H7 (cell line): ENCODE measurements at regions not wholly inside any gene's neighbourhood (a gene's known extent, or its start where the extent isn't known, plus 50 kb on each side); places are given as distances from the start of the nearest gene placed in this dataset.

Source experiments
- DNase-seq: peaks from one replicate; pipeline ENCODE4 v3.0.0; 2012
- H3K27me3 ChIP-seq: 2 replicates; pipeline ENCODE4 v1.6.0; 2011; ENCODE audit warnings: mild to moderate bottlenecking, low read length; ENCODE audit not compliant: control insufficient read depth, insufficient read depth
- H3K36me3 ChIP-seq: replicated peaks from 2 replicates; pipeline ENCODE4 v1.5.1; 2011; ENCODE audit warnings: low read length; ENCODE audit not compliant: control insufficient read depth, insufficient read depth
- H3K4me3 ChIP-seq: 2 replicates; pipeline ENCODE4 v1.5.1; 2011; ENCODE audit warnings: low read depth, mild to moderate bottlenecking, control low read depth, low read length, moderate library complexity; ENCODE audit not compliant: insufficient read depth

GRCh38 chr2:84214455-84214854 is 244.6 kb downstream of the SUCLG1 start:
- no peaks in the 10 kb centered on the region for H3K27me3 ChIP-seq
- no peak for DNase-seq
- no peak overlapping the region for H3K4me3 ChIP-seq
- H3K36me3 ChIP-seq = no peaks in the 10 kb centered on the region

DNA sequence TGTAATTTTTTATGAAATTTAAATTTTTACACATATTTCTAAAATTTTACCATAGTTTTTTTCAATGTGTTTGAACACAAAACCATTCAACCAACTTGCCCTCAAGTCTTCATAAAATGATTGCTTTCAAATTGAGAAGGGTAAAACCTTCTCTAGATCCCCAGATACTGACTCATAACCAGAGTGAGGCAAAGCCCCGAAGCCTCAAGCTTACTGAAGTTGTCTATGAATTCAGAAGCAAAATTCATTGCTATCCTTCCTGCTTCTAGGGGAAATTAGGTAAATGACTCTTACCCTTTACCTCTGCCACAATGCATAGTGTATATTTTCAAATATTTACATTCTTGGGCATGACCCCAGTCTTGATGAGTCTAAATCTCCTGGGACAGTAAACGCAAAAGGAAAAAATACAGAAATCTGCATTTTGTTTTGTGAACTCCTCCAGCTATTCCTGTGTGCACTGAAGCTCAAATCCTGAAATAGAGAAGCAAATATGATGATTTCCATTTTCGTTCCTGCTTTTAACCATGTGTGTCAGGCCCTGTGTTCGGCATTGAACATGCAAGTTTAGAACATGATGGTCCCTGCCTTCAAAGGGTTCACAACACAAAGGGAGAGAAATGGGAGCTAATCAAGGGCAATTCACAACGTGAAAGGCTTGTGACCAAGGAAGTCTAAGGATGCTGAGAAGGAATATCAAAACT is 246.3 kb downstream of the SUCLG1 start:
- no peak overlapping the region for H3K4me3 ChIP-seq
- H3K27me3 ChIP-seq = no peaks in the 10 kb centered on the region
- no peaks in the 10 kb centered on the region for H3K36me3 ChIP-seq
- DNase-seq = no peak

- H3K27me3 ChIP-seq = no peaks in the 10 kb centered on the region
- no peak for DNase-seq
- no peaks in the 10 kb centered on the region for H3K36me3 ChIP-seq
- H3K4me3 ChIP-seq = no peak overlapping the region
Observed at GRCh38 chr2:84209941-84210340, 249.1 kb downstream of the SUCLG1 start.

GRCh38 chr2:84204995-84205394 is 254.1 kb downstream of the SUCLG1 start:
- no peaks in the 10 kb centered on the region for H3K36me3 ChIP-seq
- no peak for DNase-seq
- no peak overlapping the region for H3K4me3 ChIP-seq
- H3K27me3 ChIP-seq = no peaks in the 10 kb centered on the region

GRCh38 chr2:84202166-84202565 is 256.9 kb downstream of the SUCLG1 start:
- no peak for DNase-seq
- no peaks in the 10 kb centered on the region for H3K36me3 ChIP-seq
- no peaks in the 10 kb centered on the region for H3K27me3 ChIP-seq
- H3K4me3 ChIP-seq = no peak overlapping the region

DNA sequence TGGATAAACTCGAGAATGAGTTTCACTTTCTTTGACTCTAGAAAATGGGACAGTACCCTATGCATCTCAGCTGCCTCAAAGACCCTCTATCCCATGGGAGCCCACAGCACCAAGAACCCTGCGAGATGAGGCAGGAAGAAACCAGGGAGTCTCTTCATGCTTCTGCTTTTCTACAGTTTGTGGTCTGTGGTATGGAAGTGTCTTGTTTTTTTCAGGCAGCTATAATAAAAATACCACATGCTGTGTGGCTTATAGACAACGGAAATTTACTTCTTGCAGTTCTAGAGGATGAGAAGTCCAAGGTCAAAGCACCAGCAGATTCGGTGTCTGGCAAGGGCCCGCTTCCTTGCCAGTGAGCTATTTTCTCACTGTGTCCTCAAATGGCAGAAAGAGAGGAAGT is 257.9 kb downstream of the SUCLG1 start:
- Histone ChIP-seq H3K36me3 (no peaks in the 10 kb centered on the region), H3K4me3 (no peak overlapping the region), H3K27me3 (no peaks in the 10 kb centered on the region)
- no peak for DNase-seq

GRCh38 chr2:84197901-84198300 is 261.2 kb downstream of the SUCLG1 start:
- Histone ChIP-seq H3K4me3 (no peak overlapping the region), H3K36me3 (no peaks in the 10 kb centered on the region), H3K27me3 (no peaks in the 10 kb centered on the region)
- no peak for DNase-seq

GRCh38 chr2:84194949-84195644 is 264.0 kb downstream of the SUCLG1 start:
- Histone ChIP-seq H3K36me3 (no peaks in the 10 kb centered on the region), H3K27me3 (no peaks in the 10 kb centered on the region)
- DNase-seq = no peak

GRCh38 chr2:84194181-84194580 is 264.9 kb downstream of the SUCLG1 start:
- H3K27me3 ChIP-seq = no peaks in the 10 kb centered on the region
- no peak overlapping the region for H3K4me3 ChIP-seq
- H3K36me3 ChIP-seq = no peaks in the 10 kb centered on the region
- no peak for DNase-seq

More at GRCh38 chr2:84194949-84195644, 264.0 kb downstream of the SUCLG1 start:
- H3K4me3 ChIP-seq = no peak overlapping the region

DNA sequence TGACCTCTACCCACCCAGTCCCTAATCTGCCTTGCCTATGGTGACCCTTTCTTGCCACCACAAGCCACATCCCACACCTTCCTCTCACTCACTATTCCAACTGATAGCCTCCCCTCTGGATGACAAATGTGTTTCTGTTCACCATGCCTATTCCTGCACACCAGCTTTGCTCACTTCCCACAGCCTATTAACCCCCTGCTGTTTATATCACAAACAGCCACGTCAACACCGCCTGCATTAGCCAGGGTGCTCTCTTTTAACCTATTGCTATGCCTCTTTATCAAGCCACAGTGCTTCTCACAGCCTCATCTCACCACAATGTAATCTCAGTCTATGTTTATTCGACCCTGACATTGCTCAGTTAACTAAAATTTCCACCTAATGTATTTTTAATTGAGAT is 271.8 kb downstream of the SUCLG1 start:
- no peaks in the 10 kb centered on the region for H3K27me3 ChIP-seq
- H3K36me3 ChIP-seq = no peaks in the 10 kb centered on the region
- DNase-seq = no peak
- H3K4me3 ChIP-seq = no peak overlapping the region

- no peak for DNase-seq
- H3K27me3 ChIP-seq = no peaks in the 10 kb centered on the region
- no peak overlapping the region for H3K4me3 ChIP-seq
- no peaks in the 10 kb centered on the region for H3K36me3 ChIP-seq
Observed at GRCh38 chr2:84181927-84182326, 277.2 kb downstream of the SUCLG1 start.

- DNase-seq = no peak
- H3K36me3 ChIP-seq = no peaks in the 10 kb centered on the region
- H3K27me3 ChIP-seq = no peaks in the 10 kb centered on the region
- H3K4me3 ChIP-seq = no peak overlapping the region
Observed at GRCh38 chr2:84177733-84178132, 281.3 kb downstream of the SUCLG1 start.

DNA sequence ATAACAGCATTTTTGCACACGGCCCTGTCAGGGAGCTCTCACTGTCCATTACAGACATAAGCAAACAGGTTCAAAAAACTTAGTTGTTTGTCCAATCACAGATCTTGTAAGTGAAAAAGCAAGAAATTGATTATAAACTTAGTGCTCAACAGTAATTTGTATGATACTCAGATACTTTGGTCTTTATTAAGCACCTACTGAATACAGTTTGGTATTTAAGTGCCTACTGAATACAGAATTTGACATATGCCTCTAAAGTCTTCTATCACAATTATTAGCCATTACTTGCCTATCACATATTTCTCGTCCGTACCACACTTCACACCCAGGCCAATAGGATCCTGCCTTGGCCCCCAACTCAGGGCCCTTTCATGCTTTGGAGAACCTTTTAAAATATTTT is 283.1 kb downstream of the SUCLG1 start:
- Histone ChIP-seq H3K36me3 (no peaks in the 10 kb centered on the region), H3K27me3 (no peaks in the 10 kb centered on the region), H3K4me3 (no peak overlapping the region)
- no peak for DNase-seq

- no peak overlapping the region for H3K4me3 ChIP-seq
- H3K36me3 ChIP-seq = no peaks in the 10 kb centered on the region
- DNase-seq = no peak
- H3K27me3 ChIP-seq = no peaks in the 10 kb centered on the region
Observed at GRCh38 chr2:84175340-84175739, 283.7 kb downstream of the SUCLG1 start.

GRCh38 chr2:84173041-84173440 is 286.0 kb downstream of the SUCLG1 start:
- Histone ChIP-seq H3K27me3 (no peaks in the 10 kb centered on the region), H3K4me3 (no peak overlapping the region), H3K36me3 (no peaks in the 10 kb centered on the region)
- DNase-seq = no peak
